Prostate gland (tissue), 2 donors: ENCODE measurements at regions not wholly inside any gene's neighbourhood (a gene's known extent, or its start where the extent isn't known, plus 50 kb on each side); places are given as distances from the start of the nearest gene placed in this dataset.
"Not testable (repeated sequence)": the region's sequence is repeated elsewhere in the genome, so short reads cannot be mapped to it uniquely, and the experiment has no call there.

ENCODE experiments used
- POLR2A ChIP-seq: fragments of 450-650 bp; IDR thresholded peaks from one replicate; pipeline ENCODE4 v1.6.1; 2016; ENCODE audit warnings: antibody characterized with exemption, mild to moderate bottlenecking
- TF ChIP-seq, protein P1 (sequence below), 4 experiments: fragments of 200-600 bp in 2 of 4; fragments of 450-650 bp in 2 of 4; sonication (generic) in 2 of 4; IDR thresholded peaks; 1 replicate in 3 of 4; 2 replicates in 1 of 4; pipeline ENCODE4 v1.5.1; 2016 to 2019; ENCODE audit warnings: antibody characterized with exemption in 4 of 4, mild to moderate bottlenecking in 2 of 4, moderate library complexity in 2 of 4

DNA sequence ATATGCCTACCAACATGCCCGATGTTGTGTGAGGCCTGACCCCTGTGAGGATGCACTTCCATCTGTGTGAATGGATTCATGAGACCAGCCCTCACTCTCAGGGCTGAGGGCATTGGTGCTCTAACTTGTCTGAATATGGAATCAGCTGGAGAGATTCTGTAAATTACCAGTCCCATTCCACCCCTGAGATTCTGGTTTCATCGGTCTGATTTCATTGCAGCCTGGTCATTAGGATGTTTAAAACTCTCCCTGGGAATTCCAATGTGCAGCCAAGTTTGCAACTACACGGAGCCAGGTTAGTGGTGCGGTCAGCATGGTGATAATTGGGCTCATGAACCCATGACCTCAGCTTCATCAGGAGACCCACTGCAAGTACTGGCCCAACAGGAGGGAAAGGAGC is 51.4 kb upstream of the TP53BP2 start:
- TF ChIP-seq, protein P1, sequence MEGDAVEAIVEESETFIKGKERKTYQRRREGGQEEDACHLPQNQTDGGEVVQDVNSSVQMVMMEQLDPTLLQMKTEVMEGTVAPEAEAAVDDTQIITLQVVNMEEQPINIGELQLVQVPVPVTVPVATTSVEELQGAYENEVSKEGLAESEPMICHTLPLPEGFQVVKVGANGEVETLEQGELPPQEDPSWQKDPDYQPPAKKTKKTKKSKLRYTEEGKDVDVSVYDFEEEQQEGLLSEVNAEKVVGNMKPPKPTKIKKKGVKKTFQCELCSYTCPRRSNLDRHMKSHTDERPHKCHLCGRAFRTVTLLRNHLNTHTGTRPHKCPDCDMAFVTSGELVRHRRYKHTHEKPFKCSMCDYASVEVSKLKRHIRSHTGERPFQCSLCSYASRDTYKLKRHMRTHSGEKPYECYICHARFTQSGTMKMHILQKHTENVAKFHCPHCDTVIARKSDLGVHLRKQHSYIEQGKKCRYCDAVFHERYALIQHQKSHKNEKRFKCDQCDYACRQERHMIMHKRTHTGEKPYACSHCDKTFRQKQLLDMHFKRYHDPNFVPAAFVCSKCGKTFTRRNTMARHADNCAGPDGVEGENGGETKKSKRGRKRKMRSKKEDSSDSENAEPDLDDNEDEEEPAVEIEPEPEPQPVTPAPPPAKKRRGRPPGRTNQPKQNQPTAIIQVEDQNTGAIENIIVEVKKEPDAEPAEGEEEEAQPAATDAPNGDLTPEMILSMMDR (IDR thresholded peaks at IDR 0.05), result not testable (repeated sequence)
- TF ChIP-seq POLR2A, result not testable (repeated sequence)
